Hematopoietic multipotent progenitor cell (in vitro differentiated cells): ENCODE measurements at regions not wholly inside any gene's neighbourhood (a gene's known extent, or its start where the extent isn't known, plus 50 kb on each side); places are given as distances from the start of the nearest gene placed in this dataset.
A peak's percentile ranks its signal among the peaks of the same experiment; 100 is the strongest.
"Not testable (repeated sequence)": the region's sequence is repeated elsewhere in the genome, so short reads cannot be mapped to it uniquely, and the experiment has no call there.

Experiments
- DNase-seq, 3 donors: peaks; one replicate each; pipeline ENCODE4 v3.0.0-alpha.2; 2011 to 2015; ENCODE audit warnings: low read depth in 2 of 3, low spot score in 2 of 3

- DNase-seq = no peak
Observed at GRCh38 chr5:71771191-71771590, 52.1 kb downstream of the CARTPT start.

- DNase-seq = peak in 1 of 3 donors; percentile 23
Observed at GRCh38 chr5:71778678-71779276, 59.7 kb downstream of the CARTPT start.

- DNase-seq = no peak
Observed at GRCh38 chr5:71780597-71780996, 61.5 kb downstream of the CARTPT start.

- no peak for DNase-seq
Observed at GRCh38 chr5:71782393-71782770, 63.3 kb downstream of the CARTPT start.

- peak in 2 of 3 donors; percentile 52 to 78 for DNase-seq
Observed at GRCh38 chr5:71782771-71783770, 64.0 kb downstream of the CARTPT start.

GRCh38 chr5:71783891-71784290 lies 64.8 kb downstream of the CARTPT start:
- DNase-seq = no peak

GRCh38 chr5:71786337-71787055 lies 67.4 kb downstream of the CARTPT start:
- DNase-seq = no peak

GRCh38 chr5:71788794-71789193 lies 69.7 kb downstream of the CARTPT start:
- no peak for DNase-seq

GRCh38 chr5:71789746-71790145 lies 70.7 kb downstream of the CARTPT start:
- no peak for DNase-seq

GRCh38 chr5:71790433-71790832 lies 71.4 kb downstream of the CARTPT start:
- no peak for DNase-seq

- not testable (repeated sequence) for DNase-seq
Observed at GRCh38 chr5:71792041-71792440, 73.0 kb downstream of the CARTPT start.

GRCh38 chr5:71794061-71794695 lies 75.1 kb downstream of the CARTPT start:
- no peak for DNase-seq

GRCh38 chr5:71802673-71803072 lies 83.6 kb downstream of the CARTPT start:
- no peak for DNase-seq

- DNase-seq = no peak
Observed at GRCh38 chr5:71806711-71807110, 87.6 kb downstream of the CARTPT start.

GRCh38 chr5:71807909-71808308 lies 88.8 kb downstream of the CARTPT start:
- no peak for DNase-seq

GRCh38 chr5:71809446-71809845 lies 90.4 kb downstream of the CARTPT start:
- no peak for DNase-seq

GRCh38 chr5:71810023-71810422 lies 90.9 kb downstream of the CARTPT start:
- no peak for DNase-seq

GRCh38 chr5:71810471-71811195 lies 91.6 kb downstream of the CARTPT start:
- no peak for DNase-seq

- DNase-seq = no peak
Observed at GRCh38 chr5:71811779-71812178, 92.7 kb downstream of the CARTPT start.

GRCh38 chr5:71816307-71816706 lies 97.2 kb downstream of the CARTPT start:
- no peak for DNase-seq
